Fibroblast of pulmonary artery (primary cell): ENCODE measurements at regions not wholly inside any gene's neighbourhood (a gene's known extent, or its start where the extent isn't known, plus 50 kb on each side); places are given as distances from the start of the nearest gene placed in this dataset.
A peak's percentile ranks its signal among the peaks of the same experiment; 100 is the strongest.

Experiments
- DNase-seq: peaks from one replicate; pipeline ENCODE4 v3.0.0-alpha.2; 2010; ENCODE audit warnings: low read depth
- H3K4me3 ChIP-seq: replicated peaks from 2 replicates; pipeline ENCODE4 v1.5.1; 2011; ENCODE audit warnings: low read depth, mild to moderate bottlenecking, control low read depth, low read length, moderate library complexity
- TF ChIP-seq, protein P1 (sequence below): IDR thresholded peaks from 2 replicates; pipeline ENCODE4 v1.5.1; 2011; ENCODE audit warnings: mild to moderate bottlenecking, control low read depth, low read length, inconsistent platforms; ENCODE audit errors: missing control alignments

DNA sequence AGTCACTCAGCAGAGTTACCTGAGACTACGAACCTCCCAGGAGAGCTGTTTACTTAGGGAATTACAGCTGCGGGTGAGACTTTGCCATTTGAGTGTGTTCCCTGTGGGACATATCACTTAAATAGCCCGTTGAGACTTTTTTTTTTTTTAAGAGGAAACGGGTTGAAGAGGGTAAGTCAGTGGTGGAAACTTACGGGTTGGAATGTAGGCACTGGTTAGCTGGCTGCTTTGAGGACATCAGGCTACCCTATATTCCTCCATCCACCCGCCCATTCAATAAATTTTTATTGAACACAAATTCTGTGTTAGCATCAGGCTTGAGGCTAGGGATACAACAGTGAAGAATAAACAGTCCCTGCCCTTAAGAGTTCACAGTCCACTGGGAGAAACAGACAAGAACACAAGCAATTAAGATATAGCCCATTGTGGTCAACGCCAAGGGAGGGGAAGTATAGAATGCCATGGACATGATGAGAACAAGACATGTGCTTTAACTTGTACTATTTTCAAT, 88.1 kb upstream of the CPSF6 start:
- no peak for DNase-seq
- TF ChIP-seq, protein P1, sequence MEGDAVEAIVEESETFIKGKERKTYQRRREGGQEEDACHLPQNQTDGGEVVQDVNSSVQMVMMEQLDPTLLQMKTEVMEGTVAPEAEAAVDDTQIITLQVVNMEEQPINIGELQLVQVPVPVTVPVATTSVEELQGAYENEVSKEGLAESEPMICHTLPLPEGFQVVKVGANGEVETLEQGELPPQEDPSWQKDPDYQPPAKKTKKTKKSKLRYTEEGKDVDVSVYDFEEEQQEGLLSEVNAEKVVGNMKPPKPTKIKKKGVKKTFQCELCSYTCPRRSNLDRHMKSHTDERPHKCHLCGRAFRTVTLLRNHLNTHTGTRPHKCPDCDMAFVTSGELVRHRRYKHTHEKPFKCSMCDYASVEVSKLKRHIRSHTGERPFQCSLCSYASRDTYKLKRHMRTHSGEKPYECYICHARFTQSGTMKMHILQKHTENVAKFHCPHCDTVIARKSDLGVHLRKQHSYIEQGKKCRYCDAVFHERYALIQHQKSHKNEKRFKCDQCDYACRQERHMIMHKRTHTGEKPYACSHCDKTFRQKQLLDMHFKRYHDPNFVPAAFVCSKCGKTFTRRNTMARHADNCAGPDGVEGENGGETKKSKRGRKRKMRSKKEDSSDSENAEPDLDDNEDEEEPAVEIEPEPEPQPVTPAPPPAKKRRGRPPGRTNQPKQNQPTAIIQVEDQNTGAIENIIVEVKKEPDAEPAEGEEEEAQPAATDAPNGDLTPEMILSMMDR = no peak
- H3K4me3 ChIP-seq = no peak overlapping the region

DNA sequence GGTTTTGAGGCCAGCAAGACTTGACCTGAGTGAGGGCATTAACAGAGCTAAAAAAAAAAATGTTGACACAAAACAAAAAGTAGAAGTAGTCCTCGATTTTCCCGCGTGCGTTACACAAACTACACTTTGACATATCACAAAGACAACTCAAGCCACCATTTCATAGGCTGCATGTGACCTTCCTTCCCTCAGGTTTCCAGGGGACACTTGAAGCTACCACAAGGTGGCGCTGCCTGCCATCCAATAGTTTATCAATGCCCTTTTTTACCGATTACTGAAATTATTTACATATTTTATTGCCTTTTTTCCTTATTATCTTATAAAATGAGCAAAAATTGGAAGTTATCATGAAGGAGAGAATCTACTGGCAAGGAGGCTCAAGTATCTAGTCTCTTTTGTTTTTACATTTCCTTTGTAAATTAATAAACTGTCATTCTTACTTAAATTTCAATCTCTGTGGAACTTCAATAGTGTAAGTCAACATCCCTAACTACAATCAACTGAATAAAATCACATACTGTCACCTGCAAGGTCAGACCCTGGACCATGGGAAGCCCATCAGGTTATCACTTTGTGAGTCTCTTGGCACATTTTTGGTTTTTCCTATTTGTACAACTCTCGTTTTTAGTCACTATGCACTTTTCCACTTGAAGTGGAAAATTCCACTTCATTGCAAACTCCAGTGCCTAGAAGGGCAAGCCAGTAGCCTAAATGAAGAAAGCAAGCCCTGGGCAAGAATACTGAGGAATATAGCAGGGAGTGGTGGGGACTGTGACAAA, 84.6 kb upstream of the CPSF6 start:
- no peak overlapping the region for H3K4me3 ChIP-seq
- peak; percentile 71 for DNase-seq
- TF ChIP-seq, protein P1 = peak; percentile 99

DNA sequence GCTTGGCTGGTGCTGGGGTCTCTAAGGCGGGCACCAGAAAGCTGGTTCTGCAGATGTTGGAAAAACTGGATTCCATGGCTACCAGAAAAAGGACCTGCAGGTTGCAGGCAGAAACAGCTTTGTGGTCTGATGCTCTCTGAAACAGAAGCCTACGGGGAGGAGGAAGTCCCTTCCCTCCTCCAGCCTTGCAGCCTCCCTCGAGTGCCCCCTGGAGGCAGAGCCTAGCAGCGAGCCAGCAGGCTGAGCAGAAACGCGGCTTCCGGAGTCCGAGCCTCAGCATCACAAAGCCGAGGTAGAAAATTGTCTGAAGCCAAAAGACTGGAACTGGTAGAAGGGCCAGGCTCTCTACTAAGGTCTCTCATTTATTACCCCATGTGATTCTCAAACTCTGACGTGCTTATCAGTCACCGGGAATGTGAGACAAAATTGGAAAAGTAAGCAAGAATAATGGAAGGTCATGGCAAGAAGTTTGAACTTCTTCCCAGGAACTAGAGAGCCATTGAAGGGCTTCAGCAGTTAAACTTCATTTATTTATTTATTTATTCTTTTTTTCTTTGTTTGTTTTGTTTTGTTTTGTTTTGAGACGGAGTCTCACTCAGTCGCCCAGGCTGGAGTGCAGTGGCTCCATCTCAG, 82.2 kb upstream of the CPSF6 start:
- TF ChIP-seq, protein P1 = no peak
- DNase-seq = peak; percentile 87
- peak overlapping the region; percentile 9 for H3K4me3 ChIP-seq

DNA sequence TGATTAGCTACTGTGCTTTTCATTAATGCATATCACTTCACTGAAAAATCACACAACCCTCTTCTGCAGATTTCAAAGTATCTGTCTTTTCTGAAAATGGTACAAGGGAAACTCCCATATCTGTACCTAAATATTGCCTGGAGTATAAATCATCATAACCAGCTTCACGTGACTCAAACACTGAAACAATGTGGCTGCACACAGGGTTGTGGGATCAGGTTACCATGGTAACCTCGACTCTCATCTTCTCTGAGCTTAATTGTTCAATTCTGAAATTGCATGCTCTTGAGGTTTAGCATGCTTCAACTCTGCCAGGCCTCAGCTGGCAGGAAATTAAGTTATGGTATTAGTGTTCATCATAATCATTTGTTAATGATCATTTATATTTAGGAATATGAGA, 77.5 kb upstream of the CPSF6 start:
- TF ChIP-seq, protein P1 = no peak
- DNase-seq = peak; percentile 18

DNA sequence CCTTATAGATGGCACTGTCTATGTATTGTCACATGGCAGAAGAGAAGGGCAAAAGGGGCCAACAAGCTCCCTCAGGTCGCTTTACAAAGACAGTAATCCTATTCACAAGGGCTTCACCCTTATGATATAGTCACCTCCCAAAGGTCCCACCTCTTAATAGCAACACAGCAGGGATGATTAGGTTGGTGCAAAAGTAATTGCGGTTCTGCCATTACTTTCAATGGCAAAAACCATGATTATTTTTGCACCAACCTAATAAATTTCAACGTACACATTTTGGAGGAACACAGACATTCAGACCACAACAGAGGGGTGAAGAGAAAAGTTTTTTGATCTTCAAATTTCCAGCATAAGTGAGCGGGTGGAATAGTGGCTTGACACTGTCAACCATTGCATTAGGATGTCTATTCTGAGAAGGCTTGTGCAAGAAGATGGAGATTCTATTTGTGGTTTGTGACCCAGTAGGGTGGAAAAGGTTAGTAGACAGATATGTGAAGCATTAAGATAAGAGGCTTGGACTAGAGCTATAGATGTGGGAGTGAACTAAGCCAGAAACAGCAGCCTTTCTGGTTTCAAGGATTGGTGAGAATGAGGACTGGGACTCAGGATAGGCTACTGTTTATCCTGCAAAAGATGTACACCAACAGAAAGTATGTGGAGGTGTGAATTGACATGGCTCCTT, 75.5 kb upstream of the CPSF6 start:
- TF ChIP-seq, protein P1 = no peak
- H3K4me3 ChIP-seq = no peak overlapping the region
- no peak for DNase-seq

More for the DNA sequence above, 77.5 kb upstream of the CPSF6 start:
- H3K4me3 ChIP-seq = no peak overlapping the region

DNA sequence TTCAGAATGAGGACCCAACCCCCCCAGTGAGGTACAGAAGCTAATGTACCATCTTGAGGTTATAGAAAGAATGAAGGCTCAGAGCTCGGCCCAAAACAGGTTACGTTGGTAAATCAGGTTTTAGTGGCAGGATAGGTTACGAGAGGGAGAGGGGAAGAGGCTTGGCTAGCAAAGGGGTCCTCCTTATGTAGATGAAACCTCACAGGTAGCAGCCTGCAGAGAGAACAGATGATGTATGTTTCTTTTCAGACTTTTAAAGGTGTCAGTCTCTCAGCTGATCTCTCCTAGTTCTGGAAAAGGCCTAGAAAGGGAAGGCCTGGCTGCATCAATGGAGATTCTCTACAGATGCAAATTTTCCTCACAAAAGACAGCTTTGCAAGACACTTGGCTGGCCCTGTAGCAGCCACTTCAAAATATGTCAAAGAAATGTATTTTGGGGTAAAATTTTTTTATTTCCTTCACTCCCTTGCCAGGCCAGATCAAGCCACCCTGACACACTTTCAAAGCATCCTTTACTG, 71.7 kb upstream of the CPSF6 start:
- no peak overlapping the region for H3K4me3 ChIP-seq
- no peak for DNase-seq
- TF ChIP-seq, protein P1 = no peak
